Karpas-422 (cell line): ENCODE measurements at regions not wholly inside any gene's neighbourhood (a gene's known extent, or its start where the extent isn't known, plus 50 kb on each side); places are given as distances from the start of the nearest gene placed in this dataset.

ENCODE experiments used
- DNase-seq: peaks from one replicate; pipeline ENCODE4 v3.0.0-alpha.2; 2015
- H2AFZ ChIP-seq: fragments of 200-600 bp; sonication (generic); 2 replicates; pipeline ENCODE4 v1.6.1; 2014; ENCODE audit warnings: antibody characterized with exemption, low read length, mixed read lengths
- H3K27ac ChIP-seq: fragments of 200-600 bp; sonication (generic); 2 replicates; pipeline ENCODE4 v1.5.1; 2014; ENCODE audit warnings: mild to moderate bottlenecking, low read length, moderate library complexity
- H3K27me3 ChIP-seq: fragments of 200-600 bp; sonication (generic); 2 replicates; pipeline ENCODE4 v1.6.1; 2014; ENCODE audit warnings: low read length, mixed read lengths
- H3K36me3 ChIP-seq: fragments of 200-600 bp; sonication (generic); 2 replicates; pipeline ENCODE4 v1.6.1; 2014; ENCODE audit warnings: low read length, mixed read lengths; ENCODE audit not compliant: insufficient read depth
- H3K4me1 ChIP-seq: fragments of 200-600 bp; sonication (generic); 2 replicates; pipeline ENCODE4 v1.6.1; 2014; ENCODE audit warnings: mild to moderate bottlenecking, low read length, mixed read lengths
- H3K4me2 ChIP-seq: fragments of 200-600 bp; sonication (generic); 2 replicates; pipeline ENCODE4 v1.6.1; 2014; ENCODE audit warnings: low read length, low read depth, mild to moderate bottlenecking; ENCODE audit not compliant: poor library complexity, severe bottlenecking
- H3K4me3 ChIP-seq: fragments of 200-600 bp; sonication (generic); 2 replicates; pipeline ENCODE4 v1.5.1; 2014; ENCODE audit warnings: mild to moderate bottlenecking, antibody characterized with exemption, low read length, mixed read lengths
- H3K79me2 ChIP-seq: fragments of 200-600 bp; sonication (generic); 2 replicates; pipeline ENCODE4 v1.6.1; 2014; ENCODE audit warnings: mild to moderate bottlenecking, low read length, mixed read lengths
- H3K9ac ChIP-seq: fragments of 200-600 bp; sonication (generic); 2 replicates; pipeline ENCODE4 v1.6.0; 2014; ENCODE audit warnings: low read length
- H3K9me2 ChIP-seq: fragments of 200-600 bp; sonication (generic), shearing (Covaris generic); replicated peaks from 2 replicates; pipeline ENCODE4 v1.6.0; 2014; ENCODE audit warnings: mild to moderate bottlenecking, low read length, moderate library complexity; ENCODE audit not compliant: insufficient read depth
- H3K9me3 ChIP-seq: fragments of 300-700, 200-600 bp; sonication (generic); 2 replicates; pipeline ENCODE4 v1.6.1; 2014; ENCODE audit warnings: low read length, mixed read lengths
- H4K20me1 ChIP-seq: fragments of 200-600 bp; sonication (generic); 2 replicates; pipeline ENCODE4 v1.6.1; 2014; ENCODE audit warnings: mild to moderate bottlenecking, antibody characterized with exemption, low read length, low read depth; ENCODE audit not compliant: insufficient read depth

DNA sequence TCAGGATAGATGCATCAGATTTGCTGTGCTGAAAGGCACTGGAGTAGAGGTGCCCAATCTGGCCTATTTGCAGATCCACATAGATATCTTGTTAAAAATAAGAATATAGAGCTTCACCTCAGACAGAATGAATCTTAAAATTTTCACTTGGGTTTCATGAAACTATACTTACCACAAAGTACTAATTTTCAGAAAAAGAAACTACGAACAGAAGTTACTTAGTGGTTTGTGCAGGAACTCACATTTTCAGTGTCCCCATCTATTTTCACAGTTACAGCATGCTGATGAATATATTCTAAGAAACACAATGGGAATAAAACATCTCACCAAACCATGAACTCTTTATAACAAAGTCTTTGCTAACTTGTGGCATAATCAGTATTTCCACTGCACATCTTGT lies 449.4 kb downstream of the RERGL start:
- Histone ChIP-seq H3K4me1 (no peaks in the 10 kb centered on the region), H3K36me3 (no peaks in the 10 kb centered on the region), H3K27ac (no peak overlapping the region), H3K4me2 (no peak overlapping the region), H2AFZ (no peak overlapping the region), H3K27me3 (no peaks in the 10 kb centered on the region), H3K4me3 (no peak overlapping the region), H3K79me2 (no peaks in the 10 kb centered on the region), H3K9me3 (peaks cover 3% of the 10 kb centered on the region; the same call in 1 of the 2 replicates), H3K9me2 (no peaks in the 10 kb centered on the region), H3K9ac (no peak overlapping the region), H4K20me1 (no peaks in the 10 kb centered on the region)
- DNase-seq: no peak

- Histone ChIP-seq H3K79me2 (no peaks in the 10 kb centered on the region), H3K27ac (no peak overlapping the region), H3K9me3 (peaks cover 18% of the 10 kb centered on the region), H3K4me1 (no peaks in the 10 kb centered on the region), H4K20me1 (no peaks in the 10 kb centered on the region), H3K9ac (no peak overlapping the region), H2AFZ (no peak overlapping the region), H3K36me3 (no peaks in the 10 kb centered on the region), H3K4me3 (no peak overlapping the region), H3K27me3 (no peaks in the 10 kb centered on the region), H3K4me2 (no peak overlapping the region), H3K9me2 (no peaks in the 10 kb centered on the region)
- DNase-seq: no peak
These were observed 471.2 kb downstream of the RERGL start for GRCh38 chr12:17618831-17619230.

- no peak overlapping the region for H3K4me3 ChIP-seq
- no peak overlapping the region for H2AFZ ChIP-seq
- H3K79me2 ChIP-seq: no peaks in the 10 kb centered on the region
- no peak for DNase-seq
- H3K4me2 ChIP-seq: no peak overlapping the region
- peaks cover 17% of the 10 kb centered on the region for H3K9me3 ChIP-seq
- no peak overlapping the region for H3K9ac ChIP-seq
- H3K27me3 ChIP-seq: no peaks in the 10 kb centered on the region
- H3K9me2 ChIP-seq: no peaks in the 10 kb centered on the region
- H3K4me1 ChIP-seq: no peaks in the 10 kb centered on the region
- H3K27ac ChIP-seq: no peak overlapping the region
- no peaks in the 10 kb centered on the region for H4K20me1 ChIP-seq
- no peaks in the 10 kb centered on the region for H3K36me3 ChIP-seq
These were observed 480.3 kb downstream of the RERGL start for GRCh38 chr12:17609701-17610100.

DNA sequence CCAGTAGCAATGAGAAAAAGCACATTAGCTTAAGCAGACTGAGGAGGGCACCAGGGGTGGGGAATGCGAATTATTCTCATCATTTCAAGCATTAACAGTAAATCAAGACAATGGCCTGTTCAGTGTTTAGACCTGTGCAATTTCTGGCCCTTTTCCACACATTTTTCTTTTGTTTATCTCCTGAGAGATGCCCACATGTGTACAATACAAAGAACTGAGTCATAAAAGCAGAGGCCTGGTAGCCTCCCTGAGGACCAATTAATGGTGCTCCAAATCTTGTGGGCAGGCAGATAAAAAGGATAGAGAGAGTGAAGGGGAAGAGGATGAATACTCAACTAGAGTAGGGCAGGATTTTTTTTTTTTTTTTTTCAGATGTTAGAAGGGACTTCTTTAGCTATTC lies 480.8 kb downstream of the RERGL start:
- Histone ChIP-seq H3K36me3 (no peaks in the 10 kb centered on the region), H3K4me2 (no peak overlapping the region), H3K9ac (no peak overlapping the region), H4K20me1 (no peaks in the 10 kb centered on the region), H3K79me2 (no peaks in the 10 kb centered on the region), H3K9me2 (no peaks in the 10 kb centered on the region), H3K27me3 (no peaks in the 10 kb centered on the region), H3K4me3 (no peak overlapping the region), H3K4me1 (no peaks in the 10 kb centered on the region), H2AFZ (no peak overlapping the region), H3K27ac (no peak overlapping the region), H3K9me3 (peaks cover 16% of the 10 kb centered on the region)
- DNase-seq: no peak

DNA sequence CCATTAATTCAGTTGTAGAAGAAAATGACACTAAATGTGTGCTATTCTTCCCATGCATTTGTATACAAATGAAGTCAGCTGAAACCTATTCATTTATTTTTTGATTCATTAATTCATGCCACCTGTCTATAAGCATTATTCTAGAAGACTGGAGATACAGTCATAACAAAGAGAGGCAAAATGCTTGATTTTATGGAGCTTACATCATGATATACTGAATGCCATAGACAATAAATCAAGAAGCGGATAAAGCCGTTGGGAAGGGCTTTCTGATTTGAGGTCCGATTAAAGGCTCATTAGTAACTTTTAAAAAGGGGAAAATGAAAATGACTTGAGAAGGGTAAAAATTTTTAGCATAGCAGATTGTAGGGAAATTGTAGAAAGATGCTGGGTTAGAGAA lies 494.9 kb downstream of the RERGL start:
- Histone ChIP-seq H3K4me3 (no peak overlapping the region), H3K27ac (no peak overlapping the region), H3K27me3 (no peaks in the 10 kb centered on the region), H3K36me3 (no peaks in the 10 kb centered on the region), H2AFZ (no peak overlapping the region), H3K4me1 (no peaks in the 10 kb centered on the region), H4K20me1 (no peaks in the 10 kb centered on the region), H3K9me3 (peaks cover 19% of the 10 kb centered on the region; the same call in 1 of the 2 replicates), H3K79me2 (no peaks in the 10 kb centered on the region), H3K4me2 (no peak overlapping the region), H3K9me2 (no peaks in the 10 kb centered on the region; the same call in 1 of the 2 replicates), H3K9ac (no peak overlapping the region)
- no peak for DNase-seq

DNA sequence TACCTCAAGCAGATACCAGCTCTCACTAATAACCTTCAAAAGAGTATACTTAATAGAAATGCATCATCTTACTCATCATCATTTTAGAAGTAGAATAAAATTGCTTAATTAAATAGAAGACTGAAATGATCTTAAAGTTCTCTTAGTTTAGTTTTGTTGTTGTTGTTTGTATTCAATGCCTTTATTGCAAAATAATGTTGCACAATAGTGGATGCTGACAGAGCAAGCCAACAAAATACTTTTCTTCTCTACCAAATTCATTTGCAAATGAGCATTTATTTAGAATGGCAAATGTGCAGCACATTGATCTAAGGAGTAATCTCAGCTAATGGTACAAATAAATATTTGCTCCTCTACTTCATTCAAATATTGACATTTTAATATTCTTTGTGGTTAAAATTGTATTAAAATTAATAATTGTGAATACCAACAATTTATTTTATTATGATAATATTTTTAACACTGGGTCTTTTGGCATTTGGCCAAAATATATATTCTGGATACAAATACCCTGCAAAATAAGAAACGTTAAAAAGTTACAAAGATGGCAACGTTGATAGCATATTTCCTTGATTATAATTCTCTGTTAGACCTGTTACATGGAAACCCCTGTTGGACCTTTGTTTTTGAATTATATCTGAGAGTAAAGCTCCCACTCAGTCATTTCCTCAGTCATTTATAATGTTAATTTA lies 496.1 kb downstream of the RERGL start:
- Histone ChIP-seq H4K20me1 (no peaks in the 10 kb centered on the region), H3K4me2 (no peak overlapping the region), H2AFZ (no peak overlapping the region), H3K27ac (no peak overlapping the region), H3K4me1 (no peaks in the 10 kb centered on the region), H3K4me3 (no peak overlapping the region), H3K36me3 (no peaks in the 10 kb centered on the region), H3K9me3 (peaks cover 19% of the 10 kb centered on the region; the same call in 1 of the 2 replicates), H3K9ac (no peak overlapping the region), H3K27me3 (no peaks in the 10 kb centered on the region), H3K9me2 (no peaks in the 10 kb centered on the region; the same call in 1 of the 2 replicates), H3K79me2 (no peaks in the 10 kb centered on the region)
- DNase-seq: no peak

GRCh38 chr12:17592472-17592871 lies 497.5 kb downstream of the RERGL start:
- Histone ChIP-seq H3K36me3 (no peaks in the 10 kb centered on the region), H3K9me2 (no peaks in the 10 kb centered on the region; the same call in 1 of the 2 replicates), H3K4me1 (no peaks in the 10 kb centered on the region), H3K4me2 (no peak overlapping the region), H3K27ac (no peak overlapping the region), H3K27me3 (no peaks in the 10 kb centered on the region), H4K20me1 (no peaks in the 10 kb centered on the region), H3K4me3 (no peak overlapping the region), H3K79me2 (no peaks in the 10 kb centered on the region), H2AFZ (no peak overlapping the region), H3K9ac (no peak overlapping the region), H3K9me3 (peaks cover 15% of the 10 kb centered on the region; the same call in 1 of the 2 replicates)
- no peak for DNase-seq

DNA sequence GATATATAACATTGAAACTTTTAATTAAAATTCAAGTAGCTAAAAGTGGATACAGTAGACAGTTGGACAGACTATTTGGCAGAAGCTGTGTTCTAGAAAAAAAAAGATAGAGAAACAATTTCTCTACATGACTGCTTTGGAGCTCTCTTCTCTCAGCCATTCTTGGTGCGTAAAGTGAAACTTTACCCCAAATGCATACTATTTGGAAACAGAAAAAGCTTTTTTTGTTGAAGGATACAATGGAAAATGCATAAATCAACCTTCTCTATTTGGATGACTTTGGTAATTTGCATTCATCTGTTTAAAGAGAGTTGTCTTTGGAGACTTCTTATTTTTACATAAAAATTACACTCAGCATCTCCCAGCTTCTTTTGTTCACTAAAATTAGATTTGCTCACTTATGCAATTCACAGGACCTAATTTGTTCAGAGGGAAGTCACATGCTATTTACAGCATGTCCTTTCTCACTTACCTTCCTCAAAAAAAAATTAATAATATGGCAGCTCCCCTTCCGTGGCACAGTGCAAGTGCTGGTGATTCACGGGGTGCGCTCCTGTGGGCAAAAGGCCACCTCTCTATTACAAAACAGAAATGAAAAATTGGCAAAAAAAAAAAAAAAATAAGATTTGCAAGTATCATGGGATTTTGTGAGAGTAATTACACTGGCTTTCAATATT lies 498.9 kb downstream of the RERGL start:
- Histone ChIP-seq H4K20me1 (no peaks in the 10 kb centered on the region), H3K36me3 (no peaks in the 10 kb centered on the region), H3K27me3 (no peaks in the 10 kb centered on the region), H3K9me3 (peaks cover 7% of the 10 kb centered on the region; the same call in 1 of the 2 replicates), H3K4me1 (no peaks in the 10 kb centered on the region), H3K9ac (no peak overlapping the region), H3K4me3 (no peak overlapping the region), H3K4me2 (no peak overlapping the region), H3K79me2 (no peaks in the 10 kb centered on the region), H2AFZ (no peak overlapping the region), H3K9me2 (no peaks in the 10 kb centered on the region; the same call in 1 of the 2 replicates), H3K27ac (no peak overlapping the region)
- DNase-seq: no peak
